ENCODE measurements at regions not wholly inside any gene's neighbourhood (a gene's known extent, or its start where the extent isn't known, plus 50 kb on each side); places are given as distances from the start of the nearest gene placed in this dataset.

GRCh38 chr2:37812414-37812813 lies 112.7 kb upstream of the RMDN2 start:
- DNase-seq: no peak

GRCh38 chr2:37812941-37813730 lies 112.0 kb upstream of the RMDN2 start:
- no peak for DNase-seq

GRCh38 chr2:37816036-37816435 lies 109.1 kb upstream of the RMDN2 start:
- DNase-seq: no peak

DNA sequence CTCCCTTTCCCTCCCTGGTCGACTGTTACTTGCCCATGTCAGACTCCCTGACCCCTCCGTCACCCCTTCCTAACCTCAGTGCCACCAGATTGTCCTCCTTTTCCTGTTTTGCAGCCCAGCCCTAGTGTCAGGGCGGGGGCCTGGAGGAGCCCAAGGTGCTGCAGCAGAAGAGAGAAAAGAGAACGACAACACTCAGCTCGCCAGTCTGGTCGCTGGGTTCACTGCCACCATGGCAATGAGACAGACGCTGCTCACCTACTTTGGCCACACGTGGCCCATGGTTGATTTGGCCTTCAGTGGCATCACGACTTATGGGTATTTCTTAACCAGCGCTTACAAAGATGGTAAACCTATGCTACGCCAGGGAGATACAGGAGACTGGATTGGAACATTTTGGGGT lies 108.4 kb upstream of the RMDN2 start:
- no peak for DNase-seq

GRCh38 chr2:37819186-37819585 lies 105.9 kb upstream of the RMDN2 start:
- DNase-seq: no peak

- no peak for DNase-seq
Measured at GRCh38 chr2:37820471-37820986, 104.6 kb upstream of the RMDN2 start.

- DNase-seq: no peak
Measured at GRCh38 chr2:37825586-37825985, 99.5 kb upstream of the RMDN2 start.

- DNase-seq: no peak
Measured at GRCh38 chr2:37826611-37827010, 98.5 kb upstream of the RMDN2 start.

- no peak for DNase-seq
Measured at GRCh38 chr2:37827455-37827854, 97.6 kb upstream of the RMDN2 start.

DNA sequence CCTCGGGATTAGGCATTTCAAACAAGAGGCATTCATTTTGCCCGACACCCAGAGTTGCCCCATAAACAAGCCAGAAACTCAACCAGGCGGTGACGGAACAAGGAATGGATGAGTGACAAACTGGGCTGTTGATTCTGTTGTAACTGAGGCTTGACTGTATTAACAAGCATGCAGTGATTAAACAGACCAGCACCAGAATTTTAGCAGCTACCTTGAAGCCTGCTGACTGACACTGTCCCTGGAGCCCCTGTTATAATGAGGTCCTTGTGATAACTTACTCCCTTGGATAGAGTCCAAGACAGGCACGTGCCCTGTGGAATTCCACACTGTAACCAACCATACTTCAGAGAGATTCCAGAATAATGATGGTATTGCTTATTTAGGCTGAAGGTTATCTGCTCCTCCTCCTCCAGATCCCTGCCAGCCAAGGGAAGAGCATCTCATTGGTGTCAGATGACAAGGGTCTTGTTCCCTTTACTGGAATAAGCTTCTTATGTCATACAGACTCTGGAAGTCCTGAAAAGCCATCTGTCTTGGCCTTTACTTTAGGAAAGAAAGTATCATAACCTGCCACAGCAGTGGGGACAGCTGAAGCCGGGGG lies 97.1 kb upstream of the RMDN2 start:
- no peak for DNase-seq

DNA sequence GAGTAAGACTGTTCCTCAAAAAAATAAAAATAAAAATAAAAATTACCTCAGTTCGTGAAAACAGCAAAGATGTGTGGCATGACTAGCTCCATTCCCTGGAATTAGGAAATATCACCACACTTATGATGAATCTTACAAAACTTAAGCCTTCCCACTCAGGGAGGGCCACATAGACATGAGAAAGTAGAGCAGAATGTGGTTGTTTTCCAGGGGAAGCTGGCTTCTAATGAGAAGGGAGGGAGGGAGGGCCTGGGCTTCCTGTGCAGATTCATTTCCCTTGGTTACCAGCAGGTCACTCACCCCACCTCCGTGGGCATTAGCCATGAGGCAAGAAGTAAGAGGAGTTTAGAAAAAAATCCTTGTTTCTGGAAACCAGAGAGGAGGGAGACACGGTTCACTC lies 95.9 kb upstream of the RMDN2 start:
- no peak for DNase-seq

DNA sequence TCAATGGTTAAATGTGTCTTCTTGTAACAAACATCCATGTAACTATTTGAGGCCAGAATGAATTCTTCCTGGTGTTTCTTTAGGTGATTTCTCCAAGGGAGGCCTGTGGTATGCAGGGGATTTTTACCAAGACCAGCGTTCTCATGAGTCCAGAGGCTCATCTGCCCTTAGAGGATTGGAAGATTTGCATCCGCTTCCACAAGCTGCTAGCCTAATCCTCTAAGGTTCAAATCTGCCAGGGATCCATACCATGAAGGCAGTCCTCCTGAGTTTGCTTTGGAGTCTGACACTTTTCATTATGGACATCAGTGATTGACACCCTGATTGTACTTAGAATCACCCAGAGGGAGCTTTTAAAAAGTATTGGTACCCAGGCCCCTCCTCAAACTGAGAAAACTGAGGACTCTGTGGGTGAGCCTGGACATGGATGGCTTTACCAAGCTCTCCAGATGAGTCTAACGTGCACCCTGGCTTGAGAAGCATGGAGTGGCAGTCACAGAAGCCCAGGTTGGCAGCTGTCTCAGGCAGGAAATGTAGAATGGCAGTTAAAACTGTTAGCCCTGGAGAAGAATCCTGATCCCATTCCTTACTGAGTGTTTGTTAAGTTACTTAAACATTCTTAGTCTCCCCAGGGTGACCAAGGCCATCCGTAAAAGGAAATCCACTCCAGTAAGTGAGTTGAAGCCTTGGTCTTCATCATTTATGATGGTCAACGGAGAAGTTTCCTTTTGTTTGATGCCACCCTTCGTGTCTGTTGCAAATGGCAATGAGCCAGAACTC lies 95.3 kb upstream of the RMDN2 start:
- no peak for DNase-seq

DNA sequence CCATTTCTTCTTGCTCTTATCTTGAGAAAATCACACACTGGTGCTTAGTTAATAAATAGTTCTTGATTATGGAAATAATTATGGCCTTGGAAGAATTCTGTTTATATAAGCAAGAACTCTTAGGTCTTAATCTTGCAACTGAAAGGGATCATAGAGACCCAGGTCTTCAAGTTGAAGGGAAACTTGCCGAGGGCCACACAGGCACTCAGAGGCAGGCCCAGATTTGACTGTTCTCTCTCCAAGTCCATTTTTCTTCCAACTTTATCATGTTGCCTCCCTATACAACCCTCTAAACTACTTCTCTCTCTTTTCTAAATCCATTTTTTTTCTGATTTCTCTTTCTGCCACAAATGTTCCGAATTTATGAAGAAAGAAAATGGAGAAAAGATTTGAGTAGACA lies 94.5 kb upstream of the RMDN2 start:
- no peak for DNase-seq

GRCh38 chr2:37831081-37831780 lies 93.9 kb upstream of the RMDN2 start:
- no peak for DNase-seq

- peak; percentile 76 to 77 for DNase-seq
Measured at GRCh38 chr2:37832590-37833197, 92.4 kb upstream of the RMDN2 start.

DNA sequence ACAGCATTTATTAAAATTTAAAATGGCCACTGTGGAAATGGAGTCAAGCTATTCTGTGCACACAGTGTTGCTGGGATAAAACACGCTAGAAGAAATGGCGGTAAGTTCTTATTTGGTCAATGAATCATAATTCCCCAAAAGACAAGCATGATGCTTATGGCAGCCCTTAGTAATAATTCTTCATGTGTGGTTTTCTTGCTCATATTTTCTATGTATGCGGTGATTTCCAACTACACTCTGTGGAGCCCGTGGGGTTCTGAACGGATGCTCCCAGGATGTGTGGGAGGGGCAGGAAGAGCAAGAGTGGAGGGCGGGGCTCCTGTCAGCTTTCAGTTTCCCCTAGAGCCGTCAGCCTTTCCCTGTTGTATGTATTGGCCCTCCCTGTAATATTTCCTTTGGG lies 91.7 kb upstream of the RMDN2 start:
- DNase-seq: peak; percentile 15 to 35

- no peak for DNase-seq
Measured at GRCh38 chr2:37836270-37836669, 88.8 kb upstream of the RMDN2 start.

DNA sequence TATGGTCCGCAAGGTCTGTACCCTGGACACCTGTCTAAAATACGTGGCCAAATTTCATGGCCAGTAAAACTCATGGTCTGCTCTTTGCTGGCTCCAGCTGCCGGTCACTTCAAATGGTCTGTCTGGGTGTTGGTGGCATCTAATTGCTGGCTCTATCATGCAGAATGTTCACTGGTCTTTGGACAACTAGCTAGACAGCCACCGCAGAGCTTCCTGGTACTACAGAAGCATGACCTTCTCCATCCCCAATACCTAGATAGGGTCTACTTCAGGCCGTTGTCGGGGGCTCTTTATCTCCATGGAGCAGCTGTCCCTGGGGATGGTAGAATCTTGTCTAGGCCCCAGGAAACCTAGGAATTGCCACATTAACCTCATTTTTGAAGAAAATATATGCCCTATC lies 88.4 kb upstream of the RMDN2 start:
- DNase-seq: no peak

DNA sequence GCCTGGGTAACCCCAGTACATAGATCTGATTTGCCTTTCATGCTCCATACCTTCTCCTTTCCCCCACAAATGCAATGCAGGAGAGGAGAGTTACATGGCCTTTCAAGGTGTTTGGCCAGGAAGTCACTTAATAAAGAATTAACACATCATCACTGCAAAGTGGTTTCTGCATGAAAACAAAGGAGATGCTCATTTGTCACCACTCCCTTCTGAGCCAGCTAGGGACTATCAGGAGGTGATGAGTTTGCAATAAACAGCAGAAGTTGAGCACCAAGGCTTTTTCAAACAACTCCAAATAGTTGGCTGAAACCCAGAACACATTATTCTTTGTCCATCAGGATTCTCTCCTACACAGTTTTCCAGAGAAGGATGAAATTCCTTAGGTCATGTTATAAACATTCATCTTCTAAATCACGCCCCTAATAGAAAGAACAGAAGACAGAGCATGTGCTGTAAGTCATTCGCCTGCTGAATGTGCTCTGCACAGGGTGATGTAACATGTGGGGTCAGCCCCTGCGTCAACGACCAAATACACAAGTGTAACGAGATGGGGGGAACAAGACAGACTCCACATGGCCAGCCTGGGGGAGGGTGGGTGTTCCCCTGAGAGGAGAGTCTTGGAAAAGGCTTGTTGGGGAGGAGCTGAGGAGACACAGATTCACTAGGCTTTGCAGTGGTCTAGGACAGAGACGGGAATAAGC lies 87.3 kb upstream of the RMDN2 start:
- DNase-seq: no peak

GRCh38 chr2:37838541-37839167 lies 86.4 kb upstream of the RMDN2 start:
- no peak for DNase-seq

- no peak for DNase-seq
Measured at GRCh38 chr2:37839991-37840390, 85.1 kb upstream of the RMDN2 start.
